Immature natural killer cell (primary cell): ENCODE measurements at regions not wholly inside any gene's neighbourhood (a gene's known extent, or its start where the extent isn't known, plus 50 kb on each side); places are given as distances from the start of the nearest gene placed in this dataset.

Experiments
- DNase-seq, 3 donors: peaks; one replicate each; pipeline ENCODE4 v3.0.0; 2022; ENCODE audit warnings: mixed read lengths in 1 of 3
- H3K27ac Mint-ChIP-seq, 6 donors: one replicate each; pipeline ENCODE4 v1.8.0; 2020; ENCODE audit warnings: mixed read lengths in 6 of 6, mild to moderate bottlenecking in 5 of 6, inconsistent platforms in 4 of 6, moderate library complexity in 3 of 6
- H3K27me3 Mint-ChIP-seq, 3 donors: one replicate each; pipeline ENCODE4 v1.8.0; 2020 to 2021; ENCODE audit warnings: low read depth in 3 of 3, mild to moderate bottlenecking in 3 of 3, mixed read lengths in 3 of 3, moderate library complexity in 3 of 3, inconsistent platforms in 1 of 3
- H3K36me3 Mint-ChIP-seq, 3 donors: one replicate each; pipeline ENCODE4 v1.8.0; 2020; ENCODE audit warnings: mixed read lengths in 3 of 3, inconsistent platforms in 2 of 3, mild to moderate bottlenecking in 2 of 3
- H3K4me1 Mint-ChIP-seq, 2 donors: one replicate each; pipeline ENCODE4 v1.8.0; 2020; ENCODE audit warnings: inconsistent platforms in 2 of 2, mild to moderate bottlenecking in 2 of 2, mixed read lengths in 2 of 2, moderate library complexity in 1 of 2
- H3K4me3 Mint-ChIP-seq, 5 donors: one replicate each; pipeline ENCODE4 v1.8.0; 2020; ENCODE audit warnings: mild to moderate bottlenecking in 5 of 5, mixed read lengths in 5 of 5, inconsistent platforms in 3 of 5, moderate library complexity in 3 of 5
- H3K9me3 Mint-ChIP-seq, 6 donors: one replicate each; pipeline ENCODE4 v1.8.0; 2020; ENCODE audit warnings: mild to moderate bottlenecking in 6 of 6, mixed read lengths in 6 of 6, inconsistent platforms in 4 of 6, moderate library complexity in 3 of 6

- Mint-ChIP-seq H3K9me3 (peaks cover 0 to 6% (median 0%) of the 10 kb centered on the region in 6 donors), H3K36me3 (no peaks in the 10 kb centered on the region), H3K4me1 (no peaks in the 10 kb centered on the region), H3K27me3 (peaks cover 4 to 12% (median 4%) of the 10 kb centered on the region in 3 donors), H3K27ac (no peak overlapping the region), H3K4me3 (no peak overlapping the region)
- DNase-seq = no peak
Measured at GRCh38 chr5:68822796-68823195, 271.0 kb upstream of the SLC30A5 start.

GRCh38 chr5:68823301-68823700, 270.5 kb upstream of the SLC30A5 start:
- H3K36me3 Mint-ChIP-seq = no peaks in the 10 kb centered on the region
- H3K27me3 Mint-ChIP-seq = peaks cover 4 to 12% (median 4%) of the 10 kb centered on the region in 3 donors
- no peak overlapping the region for H3K4me3 Mint-ChIP-seq
- no peak overlapping the region for H3K27ac Mint-ChIP-seq
- peaks cover 0 to 6% (median 0%) of the 10 kb centered on the region in 6 donors for H3K9me3 Mint-ChIP-seq
- DNase-seq = no peak
- no peaks in the 10 kb centered on the region for H3K4me1 Mint-ChIP-seq

- Mint-ChIP-seq H3K27ac (no peak overlapping the region), H3K9me3 (peaks cover 0 to 2% (median 0%) of the 10 kb centered on the region in 6 donors), H3K4me3 (no peak overlapping the region), H3K27me3 (peaks cover 2 to 6% (median 4%) of the 10 kb centered on the region in 3 donors), H3K4me1 (no peaks in the 10 kb centered on the region), H3K36me3 (no peaks in the 10 kb centered on the region)
- DNase-seq = no peak
Measured at GRCh38 chr5:68830377-68830898, 263.4 kb upstream of the SLC30A5 start.

GRCh38 chr5:68834491-68834981, 259.3 kb upstream of the SLC30A5 start:
- no peak overlapping the region for H3K27ac Mint-ChIP-seq
- no peak for DNase-seq
- H3K36me3 Mint-ChIP-seq = no peaks in the 10 kb centered on the region
- H3K27me3 Mint-ChIP-seq = peaks cover 2 to 9% (median 4%) of the 10 kb centered on the region in 3 donors
- no peaks in the 10 kb centered on the region for H3K9me3 Mint-ChIP-seq
- no peaks in the 10 kb centered on the region for H3K4me1 Mint-ChIP-seq
- no peak overlapping the region for H3K4me3 Mint-ChIP-seq

- H3K4me3 Mint-ChIP-seq = no peak overlapping the region
- H3K36me3 Mint-ChIP-seq = no peaks in the 10 kb centered on the region
- DNase-seq = no peak
- H3K9me3 Mint-ChIP-seq = no peaks in the 10 kb centered on the region
- H3K27me3 Mint-ChIP-seq = peaks cover 0 to 9% (median 1%) of the 10 kb centered on the region in 3 donors
- H3K27ac Mint-ChIP-seq = no peak overlapping the region
- H3K4me1 Mint-ChIP-seq = no peaks in the 10 kb centered on the region
Measured at GRCh38 chr5:68838157-68838718, 255.6 kb upstream of the SLC30A5 start.

- no peak overlapping the region for H3K4me3 Mint-ChIP-seq
- H3K9me3 Mint-ChIP-seq = no peaks in the 10 kb centered on the region
- no peak for DNase-seq
- H3K27ac Mint-ChIP-seq = no peak overlapping the region
- H3K27me3 Mint-ChIP-seq = peaks cover 0 to 9% (median 1%) of the 10 kb centered on the region in 3 donors
- H3K4me1 Mint-ChIP-seq = no peaks in the 10 kb centered on the region
- no peaks in the 10 kb centered on the region for H3K36me3 Mint-ChIP-seq
Measured at GRCh38 chr5:68839019-68839552, 254.7 kb upstream of the SLC30A5 start.

GRCh38 chr5:68843624-68844364, 250.0 kb upstream of the SLC30A5 start:
- Mint-ChIP-seq H3K27me3 (peaks cover 3 to 4% (median 3%) of the 10 kb centered on the region in 3 donors), H3K4me1 (no peaks in the 10 kb centered on the region), H3K9me3 (peaks cover 0 to 3% (median 0%) of the 10 kb centered on the region in 6 donors), H3K27ac (no peak overlapping the region), H3K4me3 (no peak overlapping the region), H3K36me3 (no peaks in the 10 kb centered on the region)
- no peak for DNase-seq

- Mint-ChIP-seq H3K27me3 (peaks cover 3 to 5% (median 4%) of the 10 kb centered on the region in 3 donors), H3K4me1 (no peaks in the 10 kb centered on the region), H3K36me3 (no peaks in the 10 kb centered on the region), H3K4me3 (no peak overlapping the region), H3K27ac (no peak overlapping the region), H3K9me3 (peaks cover 0 to 3% (median 0%) of the 10 kb centered on the region in 6 donors)
- no peak for DNase-seq
Measured at GRCh38 chr5:68845131-68845530, 248.7 kb upstream of the SLC30A5 start.

- peaks cover 0 to 3% (median 0%) of the 10 kb centered on the region in 6 donors for H3K9me3 Mint-ChIP-seq
- peaks cover 4 to 5% (median 5%) of the 10 kb centered on the region in 3 donors for H3K27me3 Mint-ChIP-seq
- no peaks in the 10 kb centered on the region for H3K4me1 Mint-ChIP-seq
- no peak overlapping the region for H3K27ac Mint-ChIP-seq
- no peaks in the 10 kb centered on the region for H3K36me3 Mint-ChIP-seq
- DNase-seq = no peak
- no peak overlapping the region for H3K4me3 Mint-ChIP-seq
Measured at GRCh38 chr5:68846828-68847227, 247.0 kb upstream of the SLC30A5 start.

GRCh38 chr5:68848091-68848490, 245.7 kb upstream of the SLC30A5 start:
- Mint-ChIP-seq H3K9me3 (peaks cover 0 to 3% (median 0%) of the 10 kb centered on the region in 6 donors), H3K4me1 (no peaks in the 10 kb centered on the region), H3K27me3 (peaks cover 4 to 5% (median 4%) of the 10 kb centered on the region in 3 donors), H3K4me3 (no peak overlapping the region), H3K36me3 (no peaks in the 10 kb centered on the region), H3K27ac (no peak overlapping the region)
- no peak for DNase-seq

- Mint-ChIP-seq H3K9me3 (peaks cover 0 to 3% (median 0%) of the 10 kb centered on the region in 6 donors), H3K4me1 (no peaks in the 10 kb centered on the region), H3K27ac (no peak overlapping the region), H3K27me3 (peaks cover 4 to 5% (median 4%) of the 10 kb centered on the region in 3 donors), H3K4me3 (no peak overlapping the region), H3K36me3 (no peaks in the 10 kb centered on the region)
- no peak for DNase-seq
Measured at GRCh38 chr5:68849103-68849502, 244.7 kb upstream of the SLC30A5 start.

- H3K27ac Mint-ChIP-seq = no peak overlapping the region
- H3K4me3 Mint-ChIP-seq = no peak overlapping the region
Measured at GRCh38 chr5:68849906-68850305, 243.9 kb upstream of the SLC30A5 start.

GRCh38 chr5:68861099-68861498, 232.7 kb upstream of the SLC30A5 start:
- Mint-ChIP-seq H3K9me3 (peaks cover 5 to 27% (median 10%) of the 10 kb centered on the region in 6 donors), H3K4me3 (no peak overlapping the region), H3K27ac (no peak overlapping the region), H3K4me1 (no peaks in the 10 kb centered on the region), H3K27me3 (peaks cover 0 to 4% (median 3%) of the 10 kb centered on the region in 3 donors), H3K36me3 (no peaks in the 10 kb centered on the region)
- no peak for DNase-seq

More at GRCh38 chr5:68849906-68850305, 243.9 kb upstream of the SLC30A5 start:
- Mint-ChIP-seq H3K36me3 (no peaks in the 10 kb centered on the region), H3K27me3 (peaks cover 1 to 5% (median 4%) of the 10 kb centered on the region in 3 donors), H3K9me3 (peaks cover 0 to 3% (median 0%) of the 10 kb centered on the region in 6 donors), H3K4me1 (no peaks in the 10 kb centered on the region)
- DNase-seq = no peak

GRCh38 chr5:68862560-68862959, 231.3 kb upstream of the SLC30A5 start:
- Mint-ChIP-seq H3K27me3 (peaks cover 0 to 4% (median 3%) of the 10 kb centered on the region in 3 donors), H3K27ac (no peak overlapping the region), H3K36me3 (no peaks in the 10 kb centered on the region), H3K4me3 (no peak overlapping the region), H3K9me3 (peaks cover 5 to 21% (median 10%) of the 10 kb centered on the region in 6 donors), H3K4me1 (no peaks in the 10 kb centered on the region)
- DNase-seq = no peak
